Hippocampal formation (tissue), 2 donors: ENCODE measurements at regions not wholly inside any gene's neighbourhood (a gene's known extent, or its start where the extent isn't known, plus 50 kb on each side); places are given as distances from the start of the nearest gene placed in this dataset.
"Not testable (repeated sequence)": the region's sequence is repeated elsewhere in the genome, so short reads cannot be mapped to it uniquely, and the experiment has no call there.

Source experiments
- DNase-seq, 2 donors: peaks; one replicate each; lab custom pipeline; 2025; lab: John Stamatoyannopoulos, UW

GRCh38 chr5:2569176-2569575, 182.3 kb downstream of the IRX2 start:
- no peak for DNase-seq

- no peak for DNase-seq
These were observed 185.2 kb downstream of the IRX2 start for GRCh38 chr5:2566284-2566683.

DNA sequence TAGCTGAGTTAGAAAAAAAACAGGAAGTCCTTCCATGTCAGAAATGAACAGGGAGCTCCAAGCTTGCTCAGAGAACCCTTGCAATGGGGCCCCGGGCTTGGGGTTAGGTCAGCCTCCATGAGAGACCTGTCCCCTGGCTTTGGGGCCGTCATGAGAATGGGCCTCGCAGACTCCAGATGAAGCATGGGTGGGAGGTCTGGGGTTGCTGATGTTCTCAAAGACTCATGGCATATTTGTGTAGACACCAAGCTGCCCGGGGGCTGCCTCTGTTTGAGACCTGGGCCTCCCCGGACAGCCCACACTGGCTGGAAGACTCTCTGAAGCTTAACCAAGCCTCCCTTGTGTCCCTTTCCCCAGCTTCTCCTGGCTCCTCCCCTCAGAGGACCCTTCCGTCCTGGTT, 186.3 kb downstream of the IRX2 start:
- no peak for DNase-seq

DNA sequence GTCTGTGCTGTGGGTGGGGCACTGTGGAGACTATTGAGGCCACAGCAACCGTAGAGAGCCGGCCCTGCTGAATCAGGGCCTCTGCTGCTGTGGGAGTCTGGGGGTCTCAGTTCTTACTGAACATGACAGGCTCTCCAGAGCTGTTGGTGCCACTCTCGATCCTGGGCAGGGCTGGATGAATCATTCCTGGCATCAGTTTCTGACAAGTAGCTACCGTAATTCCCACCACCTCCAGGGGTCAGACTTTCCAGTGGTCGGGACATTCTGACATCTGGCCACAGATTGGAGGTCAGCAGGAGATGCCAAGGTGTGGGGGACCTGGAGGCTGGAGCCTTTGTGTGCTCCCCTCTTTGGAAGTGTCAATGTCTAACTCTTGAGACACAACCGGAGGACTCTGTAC, 188.4 kb downstream of the IRX2 start:
- DNase-seq = no peak

GRCh38 chr5:2562036-2562435, 189.4 kb downstream of the IRX2 start:
- no peak for DNase-seq

- no peak for DNase-seq
These were observed 191.0 kb downstream of the IRX2 start for GRCh38 chr5:2560435-2560834.

DNA sequence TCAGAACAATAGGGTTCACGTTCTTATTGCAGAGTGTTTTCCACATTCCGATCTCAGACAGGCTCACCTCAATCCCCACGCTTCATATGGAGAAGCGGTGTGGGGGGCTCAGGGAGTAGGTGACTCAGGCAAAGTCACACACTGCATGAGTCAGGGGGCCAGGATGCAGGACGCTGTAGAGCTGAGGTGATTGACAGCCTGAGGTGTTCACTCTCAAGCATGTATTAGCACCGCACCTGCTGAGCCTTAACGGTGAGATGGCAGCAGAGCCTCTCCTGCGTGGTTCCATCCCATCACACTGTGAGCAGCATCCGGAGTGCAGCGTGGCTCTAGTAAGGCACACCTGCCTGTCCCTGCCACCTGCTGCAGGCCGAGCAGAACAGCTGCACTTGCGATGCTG, 194.0 kb downstream of the IRX2 start:
- DNase-seq = no peak

DNA sequence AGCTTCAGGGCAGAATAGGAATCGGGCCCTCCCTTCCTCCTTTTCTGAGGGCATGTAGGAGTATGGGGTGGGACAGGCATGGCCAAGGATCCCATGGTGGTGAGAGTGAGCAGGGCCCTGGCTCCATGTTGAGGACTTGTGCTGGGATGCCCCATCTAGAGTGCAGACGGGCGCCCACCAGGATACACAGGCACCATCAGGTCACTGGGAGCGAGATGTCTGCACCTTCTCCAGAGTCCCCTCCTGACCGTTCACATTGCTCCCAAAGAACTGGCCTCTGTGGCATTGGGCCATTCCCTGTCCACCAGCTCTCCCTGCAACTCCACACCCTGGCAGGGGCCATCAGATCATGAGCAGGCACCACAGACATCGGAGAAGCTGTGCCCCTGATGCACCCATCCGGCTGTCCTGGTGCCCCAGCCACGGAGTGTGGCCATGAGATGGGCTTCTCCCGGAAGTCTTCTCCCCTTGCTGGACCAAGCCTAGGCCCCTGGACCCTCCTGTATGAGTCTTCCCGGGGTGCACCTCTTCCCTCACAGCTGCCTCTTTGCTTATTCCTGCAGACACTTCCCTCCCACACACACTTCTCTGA, 195.0 kb downstream of the IRX2 start:
- no peak for DNase-seq

GRCh38 chr5:2553611-2554010, 197.9 kb downstream of the IRX2 start:
- no peak for DNase-seq

GRCh38 chr5:2550509-2550908, 201.0 kb downstream of the IRX2 start:
- DNase-seq = no peak

DNA sequence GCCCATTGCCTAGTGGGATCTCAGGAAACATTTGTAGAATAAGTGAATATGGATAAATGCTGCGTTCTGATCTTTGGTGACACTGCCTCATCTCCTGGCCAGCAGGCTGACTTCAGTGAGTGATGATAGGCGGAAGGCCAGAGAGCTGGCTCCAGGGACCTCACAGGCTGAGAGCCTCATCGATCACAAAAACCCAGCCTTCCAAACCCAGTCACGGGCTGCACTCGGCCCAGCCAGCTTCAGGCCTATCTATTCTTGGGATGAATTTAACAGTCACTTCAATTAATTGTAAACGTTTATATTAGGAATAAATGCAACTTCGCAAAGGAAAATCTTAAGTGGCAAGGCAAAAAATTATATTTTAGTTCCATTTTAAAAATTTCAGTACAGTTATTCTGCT, 201.6 kb downstream of the IRX2 start:
- DNase-seq = no peak

DNA sequence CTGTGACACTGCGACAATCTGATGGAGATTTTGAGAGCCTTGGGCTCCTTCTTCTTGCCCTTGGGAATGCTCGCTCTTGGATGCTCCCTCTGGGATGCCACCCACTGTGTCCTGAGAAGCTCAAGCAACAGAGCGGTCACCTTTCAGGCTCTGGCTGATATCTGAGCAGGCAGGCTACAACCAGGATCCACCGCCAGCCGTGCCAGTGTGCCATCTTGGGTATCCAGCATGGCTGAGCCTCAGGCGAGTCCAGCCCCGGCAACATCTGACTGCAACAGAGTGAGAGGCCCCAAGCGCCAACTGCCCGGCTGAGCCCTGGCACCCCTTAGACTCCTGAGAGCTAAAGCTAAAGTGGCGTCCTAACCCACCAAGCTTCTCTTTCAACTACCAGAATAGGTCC, 202.1 kb downstream of the IRX2 start:
- no peak for DNase-seq

GRCh38 chr5:2546938-2547337, 204.5 kb downstream of the IRX2 start:
- DNase-seq = no peak

GRCh38 chr5:2544003-2544402, 207.5 kb downstream of the IRX2 start:
- no peak for DNase-seq

DNA sequence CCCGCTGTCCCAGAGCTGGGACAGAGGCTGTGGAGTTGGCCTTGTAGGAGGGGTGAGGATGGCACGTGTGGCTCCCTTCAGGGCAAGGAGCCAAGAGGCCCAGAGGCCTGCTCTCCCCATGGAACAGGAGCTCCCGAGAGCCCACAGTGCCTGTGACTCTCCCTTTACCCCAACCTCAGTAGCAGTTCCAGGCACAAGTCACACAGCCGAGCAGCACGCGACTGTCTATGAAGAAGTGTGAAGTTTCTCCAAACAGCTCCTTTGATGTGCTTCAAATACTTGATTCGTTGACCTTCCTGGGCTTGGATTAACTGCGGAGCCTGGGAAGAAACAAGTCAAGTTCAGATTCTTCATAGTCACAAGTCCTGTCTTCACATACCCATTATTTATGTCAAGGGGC, 208.7 kb downstream of the IRX2 start:
- no peak for DNase-seq

- DNase-seq = no peak
These were observed 209.5 kb downstream of the IRX2 start for GRCh38 chr5:2542026-2542425.

- DNase-seq = no peak
These were observed 213.3 kb downstream of the IRX2 start for GRCh38 chr5:2538169-2538568.

DNA sequence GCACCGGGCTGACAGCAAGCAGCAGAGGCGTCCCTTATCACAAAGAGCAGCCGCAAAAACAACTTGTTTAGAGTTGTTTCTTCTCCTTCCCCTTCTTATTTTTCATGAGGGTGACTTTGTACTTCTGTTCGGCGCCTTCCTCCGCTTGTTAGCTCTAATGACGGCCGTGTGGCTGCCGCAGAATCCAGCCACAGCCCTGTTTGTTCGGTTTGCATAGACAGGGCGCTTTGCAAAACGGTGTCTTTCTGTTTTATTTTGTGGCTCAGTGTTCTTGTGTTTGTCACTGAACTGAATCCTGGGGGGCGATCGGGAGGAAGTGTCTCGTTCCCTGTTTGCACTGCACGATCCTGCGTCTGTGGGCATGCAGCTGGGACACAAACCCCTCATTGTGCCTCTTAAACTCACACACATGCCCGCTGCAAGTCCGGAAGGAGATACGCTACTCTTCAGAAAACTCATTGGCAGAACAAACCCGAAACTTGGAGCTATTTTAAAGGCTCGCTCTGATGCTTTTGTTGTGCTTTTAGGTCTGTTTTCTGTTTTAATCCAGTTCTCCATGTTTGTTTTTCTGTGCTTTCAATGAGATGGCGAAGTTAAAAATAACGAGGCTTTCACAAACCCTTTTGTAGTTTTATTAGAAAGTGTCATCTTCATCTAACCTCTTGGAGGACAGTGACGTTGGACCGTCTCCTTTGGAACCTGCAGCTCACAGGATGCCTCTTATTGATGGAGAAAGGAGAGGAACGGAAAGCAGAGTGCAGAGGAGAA, 213.9 kb downstream of the IRX2 start:
- no peak for DNase-seq

DNA sequence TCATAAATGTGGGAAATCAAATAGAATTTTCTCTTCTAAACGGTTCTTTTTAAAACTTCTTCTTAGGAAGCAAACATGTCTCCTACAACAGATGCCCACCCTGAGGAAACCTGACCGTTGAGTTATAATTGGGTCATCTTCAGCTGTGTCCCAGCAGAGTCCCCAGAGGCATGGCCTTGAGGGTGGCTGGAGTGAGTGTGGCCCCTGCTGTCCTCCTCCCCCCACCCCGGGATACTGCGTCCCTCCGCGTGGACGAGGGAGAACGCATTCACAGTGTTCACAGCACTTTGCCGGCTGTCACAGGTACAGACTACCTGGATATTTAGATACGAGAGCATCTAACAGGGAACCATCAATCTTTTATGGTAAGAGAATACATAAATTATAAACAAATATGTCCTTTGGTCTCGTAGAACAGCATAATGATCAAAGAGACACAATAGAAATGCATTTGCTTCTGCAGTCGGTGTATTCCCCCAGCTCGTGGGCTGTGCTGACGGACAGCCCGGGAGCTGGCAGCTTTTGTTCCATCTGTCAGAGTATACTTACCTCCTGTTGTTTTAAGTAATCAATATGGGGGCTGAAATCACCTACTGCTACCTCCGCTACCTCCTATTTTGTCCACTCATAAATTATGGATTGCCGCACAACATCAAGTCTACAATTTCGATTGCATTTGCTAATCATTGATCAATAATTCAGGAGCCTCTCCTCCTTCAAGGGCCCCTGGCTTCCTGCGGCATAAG, 214.7 kb downstream of the IRX2 start:
- no peak for DNase-seq

- no peak for DNase-seq
These were observed 216.5 kb downstream of the IRX2 start for GRCh38 chr5:2534970-2535369.

DNA sequence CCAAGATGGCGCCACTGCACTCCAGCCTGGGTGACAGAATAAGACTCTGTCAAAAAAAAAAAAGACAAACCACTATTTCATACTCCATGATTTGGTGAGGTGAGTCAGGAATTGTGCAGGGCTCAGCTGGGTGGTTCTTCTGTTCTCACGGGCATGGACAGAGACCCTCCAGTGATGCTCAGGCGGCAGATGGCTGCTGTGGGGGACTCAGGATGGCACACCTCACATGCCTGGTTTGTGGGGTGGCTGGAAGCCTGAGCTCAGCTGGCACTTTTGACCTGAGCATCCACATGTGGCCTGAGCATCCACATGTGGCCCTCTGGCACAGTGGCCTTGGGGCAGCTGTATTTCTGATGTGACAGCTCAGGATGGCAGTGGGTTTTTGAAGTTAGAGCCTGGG, 217.2 kb downstream of the IRX2 start:
- no peak for DNase-seq

DNA sequence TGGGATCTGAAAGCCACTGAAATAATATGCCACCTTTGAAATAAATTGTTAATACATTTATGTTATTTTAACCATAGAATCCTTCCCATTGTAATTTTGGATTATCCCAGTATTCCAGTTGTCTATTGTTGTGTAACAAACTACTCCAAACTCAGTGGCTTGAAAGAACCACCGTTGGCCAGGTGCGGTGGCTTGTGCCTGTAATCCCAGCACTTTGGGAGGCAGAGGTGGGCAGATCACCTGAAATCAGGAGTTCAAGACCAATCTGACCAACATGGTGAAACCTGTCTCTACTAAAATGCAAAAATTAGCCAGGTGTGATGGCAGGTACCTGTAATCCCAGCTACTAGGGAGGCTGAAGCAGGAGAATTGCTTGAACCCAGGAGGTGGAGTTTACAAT, 217.6 kb downstream of the IRX2 start:
- DNase-seq = not testable (repeated sequence)

GRCh38 chr5:2532809-2533208, 218.7 kb downstream of the IRX2 start:
- no peak for DNase-seq
